Bronchial epithelial cell (primary cell): ENCODE measurements at regions not wholly inside any gene's neighbourhood (a gene's known extent, or its start where the extent isn't known, plus 50 kb on each side); places are given as distances from the start of the nearest gene placed in this dataset.

Source experiments
- DNase-seq: peaks from one replicate; pipeline ENCODE4 v3.0.0-alpha.2; 2010; ENCODE audit warnings: low read depth
- FAIRE-seq: peaks from 2 replicates; lab custom pipeline; 2011; peaks lifted over from hg19 to GRCh38; lab: Jason Lieb, UNC
- H3K27me3 ChIP-seq: 2 replicates; pipeline ENCODE4 v1.5.1; 2011; ENCODE audit warnings: low read length; ENCODE audit not compliant: control insufficient read depth, insufficient read depth
- H3K36me3 ChIP-seq: 2 replicates; pipeline ENCODE4 v1.5.1; 2011; ENCODE audit warnings: low read length; ENCODE audit not compliant: control insufficient read depth, insufficient read depth
- H3K4me3 ChIP-seq: 2 replicates; pipeline ENCODE4 v1.5.1; 2011; ENCODE audit warnings: mild to moderate bottlenecking, low read depth, low read length, control low read depth
- CTCF ChIP-seq: IDR thresholded peaks from 2 replicates; pipeline ENCODE4 v1.5.1; 2011; ENCODE audit warnings: mild to moderate bottlenecking, moderate library complexity, low read length, control low read depth, inconsistent platforms; ENCODE audit not compliant: insufficient read depth, severe bottlenecking

GRCh38 chr3:126268866-126269265, 88.3 kb downstream of the KLF15 start:
- no peak for DNase-seq
- H3K4me3 ChIP-seq: no peak overlapping the region
- no peak for FAIRE-seq
- H3K27me3 ChIP-seq: no peaks in the 10 kb centered on the region
- H3K36me3 ChIP-seq: no peaks in the 10 kb centered on the region
- no peak for TF ChIP-seq CTCF

GRCh38 chr3:126267976-126268615, 87.7 kb upstream of the ALDH1L1 start:
- H3K36me3 ChIP-seq: no peaks in the 10 kb centered on the region
- H3K27me3 ChIP-seq: no peaks in the 10 kb centered on the region
- H3K4me3 ChIP-seq: no peak overlapping the region
- FAIRE-seq (no peak), DNase-seq (no peak)
- TF ChIP-seq CTCF: no peak

- peak; percentile 27 for TF ChIP-seq CTCF
- peak; percentile 69 for DNase-seq
- FAIRE-seq: no peak
- Histone ChIP-seq H3K36me3 (no peaks in the 10 kb centered on the region), H3K4me3 (peak overlapping the region; percentile 7), H3K27me3 (no peaks in the 10 kb centered on the region)
Measured at GRCh38 chr3:126267169-126267975, 87.0 kb upstream of the ALDH1L1 start.

GRCh38 chr3:126266850-126267168, 86.4 kb upstream of the ALDH1L1 start:
- FAIRE-seq: peak; percentile 77

GRCh38 chr3:126266291-126266840, 86.0 kb upstream of the ALDH1L1 start:
- FAIRE-seq: no peak
- Histone ChIP-seq H3K27me3 (no peaks in the 10 kb centered on the region), H3K36me3 (no peaks in the 10 kb centered on the region), H3K4me3 (no peak overlapping the region)
- DNase-seq: no peak
- no peak for TF ChIP-seq CTCF

More at GRCh38 chr3:126266850-126267168, 86.4 kb upstream of the ALDH1L1 start:
- no peak for TF ChIP-seq CTCF
- Histone ChIP-seq H3K27me3 (no peaks in the 10 kb centered on the region), H3K36me3 (no peaks in the 10 kb centered on the region), H3K4me3 (no peak overlapping the region)
- no peak for DNase-seq
